ENCODE measurements at regions not wholly inside any gene's neighbourhood (a gene's known extent, or its start where the extent isn't known, plus 50 kb on each side); places are given as distances from the start of the nearest gene placed in this dataset.
A peak's percentile ranks its signal among the peaks of the same experiment; 100 is the strongest.

- intact Hi-C loops (cut with micrococcal nuclease) (loop anchor here (2.0 kb wide), 1 partner anchor 31 kb away; no protein-coding TSS in a partner anchor), in situ Hi-C loops (cut with MboI) (no loop called here)
- WGBS (ENCODE audit: insufficient coverage, low coverage, missing lambda C conversion rate): 39% methylated on average over 3 of the region's 3 CpGs
- ChIA-PET CTCF (ENCODE audit: low intra/inter-chr PET ratio) (no interaction called here), POLR2A (no interaction called here)
- Histone ChIP-seq H3K27ac (ENCODE audit: extremely low read depth, low read depth, low read length) (no peak overlapping the region), H3K9me1 (ENCODE audit: control insufficient read depth, insufficient read depth, low read length) (no peaks in the 10 kb centered on the region), H3K4me1 (replicated peaks in 1 of 2; ENCODE audit: control insufficient read depth in 2 of 2, insufficient read depth in 2 of 2, low read length in 2 of 2) (peaks cover 7 to 55% of the 10 kb centered on the region in 2 experiments), H3K9me3 (replicated peaks; ENCODE audit: control insufficient read depth, insufficient read depth, low read depth, low read length) (peaks cover 2% of the 10 kb centered on the region), H2AFZ (ENCODE audit: low read depth, low read length) (peak overlapping the region; percentile 17; the same call in 1 of the 2 replicates), H3K27me3 (ENCODE audit: control insufficient read depth in 2 of 2, insufficient read depth in 2 of 2, low read length in 2 of 2) (no peaks in the 10 kb centered on the region), H3K79me2 (ENCODE audit: control insufficient read depth, insufficient read depth, low read length) (no peaks in the 10 kb centered on the region), H3K36me3 (ENCODE audit: control insufficient read depth, insufficient read depth, low read length) (no peaks in the 10 kb centered on the region), H3K9ac (ENCODE audit: insufficient read depth in 1 of 2, low read depth in 2 of 2, low read length in 2 of 2) (no peak overlapping the region), H4K20me1 (replicated peaks; ENCODE audit: control insufficient read depth, insufficient read depth, low read length) (no peaks in the 10 kb centered on the region), H3K4me2 (ENCODE audit: insufficient read depth, low read length) (no peak overlapping the region), H3K4me3 (no peak overlapping the region)
- no peak for DNase-seq (ENCODE audit: extremely low read depth in 1 of 4, low spot score in 3 of 4)
- BruUV-seq (replicated peaks): no TSS peak
- FAIRE-seq: no peak
- no peak for ATAC-seq
- TF ChIP-seq LARP7 (IDR thresholded peaks at IDR 0.05) (0 out of 2 replicates have a peak, but pooled peaks have one; percentile 52), PHB2 (IDR thresholded peaks at IDR 0.05; ENCODE audit: low read depth) (0 out of 2 replicates have a peak, but pooled peaks have one; percentile 38), ZNF512 (tag; IDR thresholded peaks at IDR 0.05) (peak; percentile 99), POLR2B (IDR thresholded peaks at IDR 0.05; ENCODE audit: low read depth, partially characterized antibody) (no peak), MLLT1 (IDR thresholded peaks at IDR 0.05) (0 out of 4 replicates have a peak, but pooled peaks of 1 of the 2 experiments have one; percentile 21), ARHGAP35 (IDR thresholded peaks at IDR 0.05; ENCODE audit: partially characterized antibody) (no peak), ARID1B (IDR thresholded peaks at IDR 0.05) (peak; percentile 31; the same call in 1 of the 2 replicates), SMAD4 (CRISPR knock-in tag; conservative IDR thresholded peaks at IDR 0.05) (no peak), DPF2 (IDR thresholded peaks at IDR 0.05) (peak; percentile 27; the same call in 1 of the 2 replicates), NFE2 (IDR thresholded peaks at IDR 0.05; ENCODE audit: low read depth) (no peak), MCM5 (IDR thresholded peaks at IDR 0.05; ENCODE audit: low read depth) (no peak), SMARCA5 (IDR thresholded peaks at IDR 0.05) (0 out of 2 replicates have a peak, but pooled peaks have one; percentile 12), PRMT5 (CRISPR knock-in tag; IDR thresholded peaks at IDR 0.05) (no peak), NFIC (IDR thresholded peaks at IDR 0.05) (0 out of 2 replicates have a peak, but pooled peaks have one; percentile 5)
- TF ChIP-seq, protein P1, sequence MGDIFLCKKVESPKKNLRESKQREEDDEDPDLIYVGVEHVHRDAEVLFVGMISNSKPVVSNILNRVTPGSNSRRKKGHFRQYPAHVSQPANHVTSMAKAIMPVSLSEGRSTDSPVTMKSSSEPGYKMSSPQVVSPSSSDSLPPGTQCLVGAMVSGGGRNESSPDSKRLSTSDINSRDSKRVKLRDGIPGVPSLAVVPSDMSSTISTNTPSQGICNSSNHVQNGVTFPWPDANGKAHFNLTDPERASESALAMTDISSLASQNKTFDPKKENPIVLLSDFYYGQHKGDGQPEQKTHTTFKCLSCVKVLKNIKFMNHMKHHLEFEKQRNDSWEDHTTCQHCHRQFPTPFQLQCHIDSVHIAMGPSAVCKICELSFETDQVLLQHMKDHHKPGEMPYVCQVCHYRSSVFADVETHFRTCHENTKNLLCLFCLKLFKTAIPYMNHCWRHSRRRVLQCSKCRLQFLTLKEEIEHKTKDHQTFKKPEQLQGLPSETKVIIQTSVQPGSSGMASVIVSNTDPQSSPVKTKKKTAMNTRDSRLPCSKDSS (IDR thresholded peaks at IDR 0.05; ENCODE audit: low read depth, partially characterized antibody): peak; percentile 31
- TF ChIP-seq, protein P2, sequence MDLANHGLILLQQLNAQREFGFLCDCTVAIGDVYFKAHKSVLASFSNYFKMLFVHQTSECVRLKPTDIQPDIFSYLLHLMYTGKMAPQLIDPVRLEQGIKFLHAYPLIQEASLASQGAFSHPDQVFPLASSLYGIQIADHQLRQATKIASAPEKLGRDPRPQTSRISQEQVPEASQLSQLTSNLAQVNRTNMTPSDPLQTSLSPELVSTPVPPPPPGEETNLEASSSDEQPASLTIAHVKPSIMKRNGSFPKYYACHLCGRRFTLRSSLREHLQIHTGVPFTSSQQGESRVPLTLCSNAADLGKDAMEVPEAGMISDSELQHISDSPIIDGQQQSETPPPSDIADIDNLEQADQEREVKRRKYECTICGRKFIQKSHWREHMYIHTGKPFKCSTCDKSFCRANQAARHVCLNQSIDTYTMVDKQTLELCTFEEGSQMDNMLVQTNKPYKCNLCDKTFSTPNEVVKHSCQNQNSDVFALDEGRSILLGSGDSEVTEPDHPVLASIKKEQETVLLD (IDR thresholded peaks at IDR 0.05): peak; percentile 54; the same call in 1 of the 2 replicates
These were observed 160.5 kb downstream of the BAMBI start for GRCh38 chr10:28837613-28838390.
